Stomach (tissue), 4 donors: ENCODE measurements at regions not wholly inside any gene's neighbourhood (a gene's known extent, or its start where the extent isn't known, plus 50 kb on each side); places are given as distances from the start of the nearest gene placed in this dataset.

Source experiments
- CTCF ChIP-seq, 7 experiments: fragments of 450-650 bp in 4 of 7; fragments of 200-600 bp in 3 of 7; sonication (generic) in 3 of 7; IDR thresholded peaks; one replicate each; pipeline ENCODE4 v1.5.1; 2016 to 2019; ENCODE audit warnings: antibody characterized with exemption in 7 of 7, control low read depth in 2 of 7, mild to moderate bottlenecking in 1 of 7
- EP300 ChIP-seq: sonication (generic); formaldehyde crosslinking; IDR thresholded peaks from one replicate; pipeline ENCODE4 v1.6.1; 2017; ENCODE audit warnings: antibody characterized with exemption
- POLR2A ChIP-seq, 4 donors: fragments of 450-650 bp; IDR thresholded peaks; one replicate each; pipeline ENCODE4 v1.6.1; 2016; ENCODE audit warnings: antibody characterized with exemption in 4 of 4, control low read depth in 2 of 4, mild to moderate bottlenecking in 1 of 4, moderate library complexity in 1 of 4

DNA sequence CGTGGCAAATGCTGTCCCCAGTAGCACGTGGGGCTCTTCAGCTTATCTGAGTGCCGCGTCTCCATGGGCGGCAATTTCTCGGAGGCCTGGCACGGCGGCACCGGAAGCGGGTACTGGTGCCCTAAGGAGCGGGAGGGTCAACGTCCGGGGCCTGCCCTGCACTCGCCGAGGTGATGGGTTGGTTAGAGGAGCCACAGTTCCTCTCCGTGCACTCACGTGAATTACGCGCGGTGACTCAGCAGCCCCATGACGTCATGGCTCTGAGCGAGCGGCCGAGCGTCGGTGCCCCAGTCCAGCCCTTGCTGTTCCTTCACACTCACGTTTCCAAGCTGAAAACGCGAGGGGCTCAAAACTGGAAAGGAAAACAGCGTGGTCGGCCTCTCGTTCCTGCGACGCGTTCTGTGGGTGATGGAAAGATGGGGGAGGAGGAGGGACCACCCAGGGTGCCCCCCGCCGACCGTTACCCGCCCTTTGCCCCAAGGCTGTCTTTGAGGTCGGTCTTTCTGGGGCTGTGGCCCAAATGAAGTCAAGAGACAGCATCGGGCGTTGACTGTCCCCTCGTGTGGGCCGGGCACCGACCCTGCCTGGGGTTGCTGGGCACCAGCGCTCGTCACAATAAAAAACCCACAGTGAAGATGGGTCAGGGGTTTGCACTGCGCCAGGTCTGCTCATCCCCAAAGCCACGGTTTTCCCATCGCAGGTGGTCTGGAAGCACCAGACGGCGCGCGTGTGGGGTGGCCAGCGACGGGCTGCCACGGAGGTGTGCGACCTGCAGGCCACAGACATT is 70.4 kb upstream of the CFAP46 start:
- TF ChIP-seq CTCF (IDR thresholded peaks at IDR 0.05), result no peak
- no peak for TF ChIP-seq EP300
- TF ChIP-seq POLR2A (IDR thresholded peaks at IDR 0.05), result no peak
